Right renal pelvis (tissue), 4 donors: ENCODE measurements at regions not wholly inside any gene's neighbourhood (a gene's known extent, or its start where the extent isn't known, plus 50 kb on each side); places are given as distances from the start of the nearest gene placed in this dataset.
"Not testable (repeated sequence)": the region's sequence is repeated elsewhere in the genome, so short reads cannot be mapped to it uniquely, and the experiment has no call there.

Experiments used
- DNase-seq, 4 donors: peaks; one replicate each; pipeline ENCODE4 v3.0.0-alpha.2; 2013; ENCODE audit warnings: low read depth in 4 of 4, low spot score in 3 of 4, missing footprints in 1 of 4

DNA sequence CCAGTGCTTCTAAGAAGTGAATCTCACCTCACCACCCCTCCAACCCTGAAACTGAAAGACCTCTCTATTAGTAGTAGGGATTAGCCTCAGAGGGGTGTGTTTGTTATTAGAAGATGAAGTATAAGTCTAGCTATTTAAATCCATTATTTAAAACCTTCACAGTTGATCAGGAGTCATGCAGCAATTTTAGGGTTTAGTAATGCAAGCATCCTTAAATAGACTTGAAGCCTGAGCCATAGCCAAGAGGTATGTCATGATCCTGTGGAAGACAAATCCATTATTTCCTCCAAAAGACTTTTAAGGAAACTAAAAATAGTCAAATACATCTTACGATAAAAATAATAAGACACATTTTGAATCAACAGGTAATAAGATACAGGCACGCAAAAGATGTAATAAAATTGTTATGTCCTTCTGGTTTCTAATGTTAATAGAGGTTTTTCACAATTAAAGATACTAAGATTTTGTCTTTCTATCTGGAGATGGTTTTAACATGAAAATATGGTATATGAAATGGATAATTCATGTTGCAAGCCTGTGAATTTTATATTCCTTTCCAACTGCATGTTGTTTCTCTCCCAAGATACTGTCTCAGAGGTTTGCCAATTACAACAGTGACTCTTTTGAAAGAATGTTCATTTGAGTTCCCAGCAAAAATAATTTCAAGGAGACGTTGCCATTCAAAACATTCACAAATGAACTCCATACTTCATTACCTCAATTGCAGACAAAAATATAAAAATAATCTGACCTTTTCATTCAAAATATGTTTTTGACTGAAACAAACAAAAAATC lies 68.0 kb downstream of the LUZP4 start:
- DNase-seq, result no peak

GRCh38 chrX:115359508-115359907 lies 70.0 kb downstream of the LUZP4 start:
- not testable (repeated sequence) for DNase-seq

- no peak for DNase-seq
Observed at GRCh38 chrX:115360220-115360781, 70.8 kb downstream of the LUZP4 start.

GRCh38 chrX:115362334-115363095 lies 73.0 kb downstream of the LUZP4 start:
- DNase-seq, result no peak

GRCh38 chrX:115363372-115363771 lies 73.9 kb downstream of the LUZP4 start:
- no peak for DNase-seq

GRCh38 chrX:115363897-115364296 lies 74.4 kb downstream of the LUZP4 start:
- no peak for DNase-seq

DNA sequence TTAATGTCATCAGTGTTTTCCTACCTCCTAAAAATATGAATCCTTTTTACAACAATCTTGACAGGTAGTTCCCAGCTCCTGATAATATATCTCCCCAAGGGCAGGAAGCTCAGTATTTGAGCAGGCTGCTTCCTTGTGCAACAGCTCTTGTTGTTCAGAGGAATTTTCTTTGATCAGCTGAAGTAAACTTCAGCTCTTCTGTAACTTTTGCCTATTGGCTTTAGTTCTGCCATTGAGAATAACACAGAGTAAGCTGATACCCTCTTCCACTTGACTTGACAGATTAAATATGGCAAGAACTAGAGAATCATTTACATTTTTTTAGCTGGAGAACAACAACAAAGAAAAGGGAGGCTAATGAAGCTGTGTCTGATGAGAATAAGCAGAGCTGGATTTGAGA lies 75.2 kb downstream of the LUZP4 start:
- DNase-seq, result no peak

DNA sequence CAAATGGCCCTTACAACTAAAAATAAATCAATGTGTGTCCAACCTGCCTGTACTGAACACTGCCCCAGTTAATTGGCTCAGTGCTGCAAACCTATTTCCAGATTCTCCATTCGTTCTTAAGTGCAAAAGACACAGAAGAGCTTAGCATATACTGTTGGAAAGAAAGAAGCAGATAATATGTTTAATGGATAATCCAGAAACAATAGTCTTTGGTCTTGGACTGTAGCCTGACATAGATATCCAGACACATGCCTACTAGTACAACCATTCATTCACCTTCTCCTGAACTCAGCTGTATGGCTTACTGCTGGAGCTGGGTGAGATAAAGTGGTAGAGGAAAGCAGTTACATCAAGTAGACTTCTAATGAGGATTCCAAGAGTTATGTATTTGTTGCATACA lies 77.0 kb downstream of the LUZP4 start:
- no peak for DNase-seq

- no peak for DNase-seq
Observed at GRCh38 chrX:115367455-115367854, 77.9 kb downstream of the LUZP4 start.

GRCh38 chrX:115367951-115368350 lies 78.4 kb downstream of the LUZP4 start:
- DNase-seq, result no peak

GRCh38 chrX:115368876-115369275 lies 79.4 kb downstream of the LUZP4 start:
- no peak for DNase-seq

DNA sequence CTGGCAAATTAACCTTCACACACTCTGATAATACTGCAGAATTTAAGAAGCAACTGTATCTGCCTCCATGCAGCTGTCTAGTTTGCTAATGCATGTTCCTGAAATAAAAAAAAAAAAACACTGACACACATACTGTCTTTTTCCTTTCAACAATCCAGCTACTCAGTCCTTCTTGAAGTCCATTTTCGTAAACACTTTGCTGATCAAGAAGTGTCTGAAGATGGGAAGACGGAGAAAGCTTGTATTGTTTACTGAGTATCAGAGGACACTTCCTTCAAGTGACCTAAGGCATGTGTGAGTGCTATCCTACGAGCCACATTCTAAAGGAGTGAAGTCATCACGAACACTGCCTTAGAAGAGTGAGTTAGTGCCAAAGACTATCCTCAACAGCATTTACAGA lies 82.6 kb downstream of the LUZP4 start:
- DNase-seq, result peak in 1 of 4 donors; percentile 13

- no peak for DNase-seq
Observed at GRCh38 chrX:115373308-115373707, 83.8 kb downstream of the LUZP4 start.

- no peak for DNase-seq
Observed at GRCh38 chrX:115378471-115378870, 89.0 kb downstream of the LUZP4 start.

- DNase-seq, result no peak
Observed at GRCh38 chrX:115387327-115387726, 97.8 kb downstream of the LUZP4 start.

DNA sequence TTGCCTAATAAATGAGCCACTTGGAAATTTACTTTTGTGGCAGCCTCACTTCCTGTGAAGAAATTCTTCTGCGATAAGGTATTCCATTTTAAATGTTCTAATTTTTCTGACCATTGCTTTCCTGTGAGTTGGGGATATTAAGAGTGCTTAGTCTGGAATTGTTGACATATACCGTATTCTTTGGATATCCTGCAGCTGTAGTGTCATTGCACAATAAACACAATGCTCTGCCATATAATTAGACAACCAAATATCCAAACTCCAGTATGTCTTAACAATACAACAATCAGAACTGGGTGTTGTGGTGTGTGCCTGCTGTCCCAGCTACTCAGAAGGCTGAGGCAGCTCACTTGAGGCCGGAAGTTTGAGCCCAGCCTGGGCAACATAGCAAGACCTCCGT lies 99.4 kb downstream of the LUZP4 start:
- DNase-seq, result peak in 1 of 4 donors; percentile 4

DNA sequence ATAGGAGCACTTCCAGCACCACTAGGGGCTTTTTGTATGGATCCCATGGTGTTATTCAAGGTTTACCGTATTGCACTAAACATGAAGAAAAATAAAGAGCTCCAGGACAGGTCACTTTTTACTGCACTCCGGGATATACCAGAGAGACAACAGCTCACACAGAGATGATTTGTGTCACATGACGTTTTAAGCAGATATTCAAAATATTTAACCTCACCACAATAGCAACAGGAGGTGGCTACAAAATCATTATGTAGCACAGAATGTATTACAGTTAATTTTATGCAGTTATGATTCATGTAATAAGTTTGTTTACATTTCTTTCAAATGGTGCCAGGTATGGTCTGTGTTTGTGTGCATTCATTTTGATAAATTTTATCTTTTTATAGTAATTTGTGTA lies 100.6 kb downstream of the LUZP4 start:
- no peak for DNase-seq

DNA sequence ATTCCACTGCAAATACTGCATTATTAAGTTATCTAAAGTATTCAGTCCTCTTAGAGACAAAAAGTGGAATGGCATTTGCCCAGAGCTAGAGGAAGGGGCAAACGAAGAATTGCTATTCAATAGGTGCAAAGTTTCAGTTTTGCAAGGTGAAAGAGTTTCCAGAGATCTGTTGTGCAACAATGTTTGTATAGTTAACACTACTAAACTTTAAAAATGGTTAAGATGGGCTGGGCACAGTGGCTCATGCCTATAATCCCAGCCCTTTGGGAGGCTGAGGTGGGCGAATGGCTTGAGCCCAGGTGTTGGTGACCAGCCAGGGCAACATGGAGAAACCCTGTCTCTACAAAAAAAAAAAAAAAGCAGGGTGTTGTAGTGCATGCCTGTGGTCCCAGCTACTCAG lies 102.5 kb downstream of the LUZP4 start:
- DNase-seq, result no peak

DNA sequence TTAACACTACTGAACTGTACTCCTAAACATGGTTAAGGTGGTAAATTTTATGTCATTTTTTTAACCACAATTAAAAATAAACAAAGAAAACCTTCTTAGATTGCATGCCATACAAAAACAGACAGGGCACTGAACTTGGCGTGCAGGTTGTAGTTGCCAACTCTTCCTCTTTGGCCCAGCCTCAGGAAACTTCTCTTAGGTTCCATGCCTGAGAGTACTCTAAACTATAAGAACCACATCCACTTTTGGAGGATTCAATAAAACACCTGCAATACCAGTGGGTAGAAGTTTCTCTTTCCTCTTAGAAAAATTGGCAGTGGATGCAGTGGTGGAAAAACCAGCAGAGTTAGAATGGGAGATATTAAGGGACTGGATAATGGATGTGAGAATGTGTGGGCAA lies 103.4 kb downstream of the LUZP4 start:
- DNase-seq, result no peak

DNA sequence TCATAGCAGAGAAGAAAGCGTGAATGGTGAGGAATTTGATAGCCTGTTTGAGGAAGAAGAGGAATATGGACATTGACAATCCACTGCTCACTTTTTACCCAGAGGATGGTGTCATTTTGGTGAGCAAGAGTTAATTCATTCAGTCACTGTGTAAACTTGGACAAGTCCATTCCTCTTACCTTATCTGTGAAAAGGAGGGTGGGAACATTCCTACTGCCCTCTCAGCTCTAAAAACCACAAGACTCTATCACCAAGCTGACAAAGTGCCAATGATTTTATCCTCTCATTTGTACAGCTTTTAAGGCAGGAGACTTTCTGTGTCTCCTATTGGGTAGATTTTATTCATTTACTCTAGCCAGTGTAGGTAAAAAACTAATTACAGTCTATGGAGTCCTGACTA lies 103.8 kb downstream of the LUZP4 start:
- no peak for DNase-seq

DNA sequence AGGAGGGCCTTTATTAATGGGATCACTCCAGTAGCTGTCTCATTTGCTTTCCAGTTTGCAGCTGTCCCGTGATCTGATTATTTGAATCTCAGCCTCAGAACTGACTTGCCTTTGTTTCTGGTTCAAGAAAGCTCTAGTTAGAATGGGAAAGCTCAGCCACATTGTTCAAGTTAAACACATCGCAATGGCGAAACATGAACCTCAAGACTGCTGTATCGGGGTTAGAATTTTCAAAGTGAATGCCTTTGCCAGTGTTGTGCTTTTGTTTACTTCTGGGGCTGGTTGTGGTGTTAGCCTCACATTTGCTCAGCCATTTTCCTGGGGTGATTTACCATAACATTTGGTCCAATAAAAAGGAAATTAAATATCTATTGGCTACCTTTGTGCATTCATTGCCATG lies 105.3 kb downstream of the LUZP4 start:
- not testable (repeated sequence) for DNase-seq

DNA sequence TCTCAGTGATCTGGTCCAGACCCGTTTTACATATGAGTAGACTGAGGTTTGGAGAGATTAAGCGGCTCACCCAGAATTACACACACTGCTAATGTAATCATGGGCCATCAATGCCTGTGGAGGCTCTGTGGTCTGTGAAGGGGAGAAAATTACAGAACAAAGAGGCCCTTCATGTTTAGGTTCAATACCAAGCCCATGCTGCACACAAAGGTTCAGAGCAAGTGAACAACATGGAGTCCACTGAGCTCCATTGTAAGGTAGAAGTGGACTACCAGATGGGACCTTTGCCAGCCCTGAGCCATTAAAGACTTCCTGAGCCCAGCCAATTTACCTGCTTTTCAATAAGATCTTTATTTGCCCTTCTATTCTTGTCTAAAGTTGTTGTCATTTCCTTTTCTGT lies 109.8 kb downstream of the LUZP4 start:
- no peak for DNase-seq
